Prostate gland (tissue), 2 donors: ENCODE measurements at regions not wholly inside any gene's neighbourhood (a gene's known extent, or its start where the extent isn't known, plus 50 kb on each side); places are given as distances from the start of the nearest gene placed in this dataset.

Experiments
- DNase-seq: peaks from one replicate; pipeline ENCODE4 v3.0.0-alpha.2; 2019; ENCODE audit warnings: low spot score
- H3K27ac ChIP-seq, 2 donors: fragments of 200-600 bp; sonication (generic); 2 replicates each; pipeline ENCODE4 v1.5.1; 2017 to 2019
- H3K27me3 ChIP-seq: fragments of 200-600 bp; sonication (generic); replicated peaks from 2 replicates; pipeline ENCODE4 v1.5.1; 2019; ENCODE audit not compliant: insufficient read depth
- H3K36me3 ChIP-seq, 2 donors: fragments of 200-600 bp; sonication (generic); 1 replicate in 1 of 2; 2 replicates in 1 of 2; pipeline versions ENCODE4 v1.5.1 to v1.8.1; 2017 to 2019
- H3K4me1 ChIP-seq: fragments of 200-600 bp; sonication (generic); replicated peaks from 2 replicates; pipeline ENCODE4 v1.5.1; 2019
- H3K4me3 ChIP-seq, 2 donors: fragments of 200-600 bp; sonication (generic); 2 replicates each; pipeline ENCODE4 v1.5.1; 2017 to 2019
- H3K9me3 ChIP-seq: fragments of 200-600 bp; sonication (generic); 2 replicates; pipeline ENCODE4 v1.5.1; 2017
- CTCF ChIP-seq, 4 experiments: fragments of 200-600 bp in 2 of 4; fragments of 450-650 bp in 2 of 4; sonication (generic) in 2 of 4; IDR thresholded peaks; 1 replicate in 3 of 4; 2 replicates in 1 of 4; pipeline ENCODE4 v1.5.1; 2016 to 2019; ENCODE audit warnings: antibody characterized with exemption in 4 of 4, mild to moderate bottlenecking in 2 of 4, moderate library complexity in 2 of 4
- POLR2A ChIP-seq: fragments of 450-650 bp; IDR thresholded peaks from one replicate; pipeline ENCODE4 v1.6.1; 2016; ENCODE audit warnings: antibody characterized with exemption, mild to moderate bottlenecking
- POLR2AphosphoS5 ChIP-seq: sonication (generic); formaldehyde crosslinking; IDR thresholded peaks from one replicate; pipeline ENCODE4 v1.6.1; 2017; ENCODE audit warnings: antibody characterized with exemption
- WGBS: methylation state at CpG from one replicate; pipeline ENCODE4 v1.1.5; 2018; 5-methylcytosine and 5-hydroxymethylcytosine counted together
- intact Hi-C: fragments of 100-400 bp; cut with DNase I; formaldehyde crosslinking; loops from one replicate; pipeline ENCODE4 v1.14.2; 2022

- H3K4me3 ChIP-seq = no peak overlapping the region
- WGBS = 72% methylated on average over 2 of the region's 2 CpGs
- no peaks in the 10 kb centered on the region for H3K9me3 ChIP-seq
- H3K36me3 ChIP-seq = no peaks in the 10 kb centered on the region
- intact Hi-C loops = no loop called here
- no peaks in the 10 kb centered on the region for H3K4me1 ChIP-seq
- DNase-seq = no peak
- H3K27me3 ChIP-seq = no peaks in the 10 kb centered on the region
- H3K27ac ChIP-seq = no peak overlapping the region
- no peak for TF ChIP-seq CTCF (IDR thresholded peaks at IDR 0.05)
- no peak for TF ChIP-seq POLR2AphosphoS5
- TF ChIP-seq POLR2A = no peak
These were observed 740.7 kb upstream of the LRRTM4 start for GRCh38 chr2:78262713-78263375.

GRCh38 chr2:78263571-78263970, 741.4 kb upstream of the LRRTM4 start:
- Histone ChIP-seq H3K36me3 (no peaks in the 10 kb centered on the region), H3K27me3 (no peaks in the 10 kb centered on the region), H3K4me3 (no peak overlapping the region), H3K27ac (no peak overlapping the region), H3K4me1 (no peaks in the 10 kb centered on the region), H3K9me3 (no peaks in the 10 kb centered on the region)
- no peak for DNase-seq
- 48% methylated on average over 1 of the region's 1 CpG for WGBS
- TF ChIP-seq POLR2A = no peak
- TF ChIP-seq CTCF (IDR thresholded peaks at IDR 0.05) = no peak
- TF ChIP-seq POLR2AphosphoS5 = no peak
- intact Hi-C loops = no loop called here

GRCh38 chr2:78264130-78264529, 742.0 kb upstream of the LRRTM4 start:
- H3K27ac ChIP-seq = no peak overlapping the region
- no peak for TF ChIP-seq POLR2AphosphoS5
- TF ChIP-seq CTCF (IDR thresholded peaks at IDR 0.05) = no peak
- TF ChIP-seq POLR2A = no peak
- no peak overlapping the region for H3K4me3 ChIP-seq
- no peaks in the 10 kb centered on the region for H3K36me3 ChIP-seq
- H3K9me3 ChIP-seq = no peaks in the 10 kb centered on the region
- intact Hi-C loops = no loop called here
- H3K4me1 ChIP-seq = no peaks in the 10 kb centered on the region
- no peaks in the 10 kb centered on the region for H3K27me3 ChIP-seq
- no peak for DNase-seq
- 84% methylated on average over 2 of the region's 2 CpGs for WGBS

- H3K27ac ChIP-seq = no peak overlapping the region
- no peaks in the 10 kb centered on the region for H3K27me3 ChIP-seq
- TF ChIP-seq POLR2AphosphoS5 (no peak), POLR2A (no peak), CTCF (IDR thresholded peaks at IDR 0.05) (no peak)
- H3K9me3 ChIP-seq = no peaks in the 10 kb centered on the region
- DNase-seq = no peak
- no peak overlapping the region for H3K4me3 ChIP-seq
- intact Hi-C loops = no loop called here
- H3K4me1 ChIP-seq = no peaks in the 10 kb centered on the region
- no peaks in the 10 kb centered on the region for H3K36me3 ChIP-seq
- WGBS = 89% methylated on average over 5 of the region's 5 CpGs
These were observed 744.3 kb upstream of the REG3G start for GRCh38 chr2:78281164-78281563.

- H3K36me3 ChIP-seq = no peaks in the 10 kb centered on the region
- no peak for DNase-seq
- no peak overlapping the region for H3K4me3 ChIP-seq
- 90% methylated on average over 3 of the region's 3 CpGs for WGBS
- intact Hi-C loops = no loop called here
- H3K27ac ChIP-seq = no peak overlapping the region
- no peak for TF ChIP-seq POLR2AphosphoS5
- no peak for TF ChIP-seq POLR2A
- no peak for TF ChIP-seq CTCF (IDR thresholded peaks at IDR 0.05)
- H3K27me3 ChIP-seq = no peaks in the 10 kb centered on the region
- no peaks in the 10 kb centered on the region for H3K9me3 ChIP-seq
- no peaks in the 10 kb centered on the region for H3K4me1 ChIP-seq
These were observed 734.8 kb upstream of the REG3G start for GRCh38 chr2:78290581-78291214.
